Chondrocyte (in vitro differentiated cells): ENCODE measurements at regions not wholly inside any gene's neighbourhood (a gene's known extent, or its start where the extent isn't known, plus 50 kb on each side); places are given as distances from the start of the nearest gene placed in this dataset.

ENCODE experiments used
- DNase-seq: peaks from one replicate; pipeline ENCODE4 v3.0.0; 2021; ENCODE audit warnings: mixed read lengths, low spot score
- H3K27ac Mint-ChIP-seq: one replicate; pipeline ENCODE4 v1.8.0; 2021; ENCODE audit warnings: mild to moderate bottlenecking, moderate library complexity, mixed read lengths; ENCODE audit not compliant: unreplicated experiment
- H3K27me3 Mint-ChIP-seq: 2 replicates; pipeline ENCODE4 v1.8.0; 2021; ENCODE audit warnings: low read depth, mixed read lengths
- H3K36me3 Mint-ChIP-seq: 2 replicates; pipeline ENCODE4 v1.8.0; 2021; ENCODE audit warnings: low read depth, mixed read lengths
- H3K4me1 Mint-ChIP-seq: 2 replicates; pipeline ENCODE4 v1.8.0; 2021; ENCODE audit warnings: low read depth, mild to moderate bottlenecking, mixed read lengths
- H3K4me3 Mint-ChIP-seq: one replicate; pipeline ENCODE4 v1.8.0; 2021; ENCODE audit warnings: mild to moderate bottlenecking, moderate library complexity, mixed read lengths; ENCODE audit not compliant: unreplicated experiment
- H3K9me3 Mint-ChIP-seq: 2 replicates; pipeline ENCODE4 v1.8.0; 2021; ENCODE audit warnings: low read depth, mixed read lengths
- CTCF ChIP-seq: fragments of 200-600 bp; sonication (generic); IDR thresholded peaks from 2 replicates; pipeline ENCODE4 v1.5.0; 2021; ENCODE audit warnings: antibody characterized with exemption, mild to moderate bottlenecking, moderate library complexity

- no peak overlapping the region for H3K4me3 Mint-ChIP-seq
- H3K36me3 Mint-ChIP-seq, result no peaks in the 10 kb centered on the region
- peaks cover 2% of the 10 kb centered on the region for H3K27me3 Mint-ChIP-seq
- no peaks in the 10 kb centered on the region for H3K4me1 Mint-ChIP-seq
- no peak for TF ChIP-seq CTCF
- H3K9me3 Mint-ChIP-seq, result no peaks in the 10 kb centered on the region
- peak overlapping the region; percentile 19 for H3K27ac Mint-ChIP-seq
- DNase-seq, result no peak
Measured at GRCh38 chr5:4720831-4721230, 419.3 kb upstream of the ADAMTS16 start.

- Mint-ChIP-seq H3K9me3 (no peaks in the 10 kb centered on the region), H3K27me3 (no peaks in the 10 kb centered on the region), H3K27ac (no peak overlapping the region), H3K36me3 (no peaks in the 10 kb centered on the region), H3K4me3 (no peak overlapping the region), H3K4me1 (no peaks in the 10 kb centered on the region)
- TF ChIP-seq CTCF, result no peak
- DNase-seq, result no peak
Measured at GRCh38 chr5:4722886-4723285, 417.2 kb upstream of the ADAMTS16 start.

GRCh38 chr5:4725594-4725993, 414.5 kb upstream of the ADAMTS16 start:
- no peak for DNase-seq

GRCh38 chr5:4730279-4730678, 409.9 kb upstream of the ADAMTS16 start:
- H3K9me3 Mint-ChIP-seq, result no peaks in the 10 kb centered on the region
- H3K4me3 Mint-ChIP-seq, result no peak overlapping the region
- no peak for DNase-seq
- no peaks in the 10 kb centered on the region for H3K4me1 Mint-ChIP-seq
- no peaks in the 10 kb centered on the region for H3K36me3 Mint-ChIP-seq
- no peak for TF ChIP-seq CTCF
- peaks cover 9% of the 10 kb centered on the region for H3K27me3 Mint-ChIP-seq
- no peak overlapping the region for H3K27ac Mint-ChIP-seq

More at GRCh38 chr5:4725594-4725993, 414.5 kb upstream of the ADAMTS16 start:
- Mint-ChIP-seq H3K27ac (no peak overlapping the region), H3K9me3 (no peaks in the 10 kb centered on the region), H3K4me1 (no peaks in the 10 kb centered on the region), H3K4me3 (no peak overlapping the region), H3K27me3 (peaks cover 1% of the 10 kb centered on the region), H3K36me3 (no peaks in the 10 kb centered on the region)
- TF ChIP-seq CTCF, result no peak

- H3K36me3 Mint-ChIP-seq, result no peaks in the 10 kb centered on the region
- H3K27me3 Mint-ChIP-seq, result peaks cover 21% of the 10 kb centered on the region
- H3K4me1 Mint-ChIP-seq, result no peaks in the 10 kb centered on the region
- no peak for DNase-seq
- no peaks in the 10 kb centered on the region for H3K9me3 Mint-ChIP-seq
- no peak overlapping the region for H3K4me3 Mint-ChIP-seq
- TF ChIP-seq CTCF, result no peak
- H3K27ac Mint-ChIP-seq, result no peak overlapping the region
Measured at GRCh38 chr5:4734348-4734747, 405.8 kb upstream of the ADAMTS16 start.
